Natural killer cell (primary cell): ENCODE measurements at regions not wholly inside any gene's neighbourhood (a gene's known extent, or its start where the extent isn't known, plus 50 kb on each side); places are given as distances from the start of the nearest gene placed in this dataset.
A peak's percentile ranks its signal among the peaks of the same experiment; 100 is the strongest.
"Not testable (repeated sequence)": the region's sequence is repeated elsewhere in the genome, so short reads cannot be mapped to it uniquely, and the experiment has no call there.

Experiments used
- ATAC-seq, 3 donors: fragments of 150-1000 bp in 2 of 3; fragments of 200-7000 bp in 1 of 3; cut with Tn5 transposase; 1 replicate in 1 of 3; 2 replicates in 2 of 3; pipeline ENCODE4 v1.10.0; 2021; ENCODE audit warnings: mild to moderate bottlenecking in 2 of 3, moderate library complexity in 2 of 3
- DNase-seq, 2 donors: peaks; one replicate each; pipeline versions ENCODE4 v3.0.0 to v3.0.0-alpha.2; 2013 to 2021; ENCODE audit warnings: mixed read lengths in 1 of 2
- H3K27ac ChIP-seq: one replicate; pipeline ENCODE4 v1.5.1; 2013; ENCODE audit warnings: mild to moderate bottlenecking, low read length
- H3K27me3 ChIP-seq: one replicate; pipeline ENCODE4 v1.6.1; 2013; ENCODE audit warnings: low read length; ENCODE audit not compliant: control insufficient read depth, insufficient read depth
- H3K36me3 ChIP-seq: one replicate; pipeline ENCODE4 v1.6.1; 2013; ENCODE audit warnings: low read length; ENCODE audit not compliant: control insufficient read depth, insufficient read depth
- H3K4me1 ChIP-seq: one replicate; pipeline ENCODE4 v1.6.1; 2013; ENCODE audit warnings: low read length; ENCODE audit not compliant: control insufficient read depth, insufficient read depth
- H3K4me3 ChIP-seq: one replicate; pipeline ENCODE4 v1.5.1; 2013; ENCODE audit warnings: low read length
- H3K9me3 ChIP-seq: one replicate; pipeline ENCODE4 v1.6.1; 2013; ENCODE audit warnings: low read length; ENCODE audit not compliant: control insufficient read depth, insufficient read depth
- H3K27ac Mint-ChIP-seq, 2 donors: one replicate each; pipeline ENCODE4 v1.8.0; 2022; ENCODE audit warnings: mild to moderate bottlenecking in 2 of 2, mixed read lengths in 2 of 2, moderate library complexity in 1 of 2
- H3K27me3 Mint-ChIP-seq, 2 donors: one replicate each; pipeline ENCODE4 v1.8.0; 2022; ENCODE audit warnings: low read depth in 2 of 2, mixed read lengths in 2 of 2
- H3K36me3 Mint-ChIP-seq: one replicate; pipeline ENCODE4 v1.8.0; 2022; ENCODE audit warnings: mixed read lengths
- H3K4me1 Mint-ChIP-seq, 2 donors: one replicate each; pipeline ENCODE4 v1.8.0; 2022; ENCODE audit warnings: mixed read lengths in 2 of 2
- H3K4me3 Mint-ChIP-seq: one replicate; pipeline ENCODE4 v1.8.0; 2022; ENCODE audit warnings: mild to moderate bottlenecking, moderate library complexity, mixed read lengths
- H3K9me3 Mint-ChIP-seq, 2 donors: one replicate each; pipeline ENCODE4 v1.8.0; 2022; ENCODE audit warnings: mixed read lengths in 2 of 2
- WGBS: methylation state at CpG from one replicate; pipeline ENCODE4 v1.1.7; 2013; ENCODE audit warnings: missing lambda C conversion rate; ENCODE audit not compliant: insufficient coverage; 5-methylcytosine and 5-hydroxymethylcytosine counted together
- intact Hi-C: fragments of 100-400 bp; cut with micrococcal nuclease; formaldehyde crosslinking; loops from one replicate; pipeline ENCODE4 v1.14.2; 2022
- TF ChIP-seq, protein P1 (sequence below): fragments of 200-600 bp; IDR thresholded peaks from one replicate; pipeline ENCODE4 v1.8.0; 2022; ENCODE audit warnings: antibody characterized with exemption

DNA sequence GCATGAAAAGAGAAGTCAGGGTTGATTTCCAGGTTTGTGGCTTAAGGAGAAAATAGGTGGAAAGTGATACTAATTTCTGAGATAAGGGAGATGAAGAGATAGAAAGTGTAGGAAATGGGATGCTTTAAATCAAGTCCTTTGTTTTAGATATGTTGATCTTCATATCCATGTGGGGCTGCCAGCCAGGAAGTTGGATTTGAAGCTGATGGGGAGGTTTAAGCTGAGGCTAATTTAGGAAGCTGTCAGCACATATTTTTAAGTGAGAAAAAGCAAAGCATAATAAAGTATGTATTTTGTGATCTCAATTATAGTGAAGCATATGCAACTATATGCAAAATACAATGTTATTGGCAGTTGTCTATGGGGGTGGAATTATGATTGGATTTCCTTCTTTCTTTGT, 428.4 kb downstream of the CSNK1G3 start:
- H3K27ac ChIP-seq, result no peak overlapping the region
- no peaks in the 10 kb centered on the region for H3K27me3 ChIP-seq
- H3K36me3 ChIP-seq, result no peaks in the 10 kb centered on the region
- Mint-ChIP-seq H3K36me3 (no peaks in the 10 kb centered on the region), H3K27me3 (no peaks in the 10 kb centered on the region), H3K4me1 (no peaks in the 10 kb centered on the region), H3K9me3 (peaks cover 3 to 19% of the 10 kb centered on the region in 2 donors), H3K27ac (no peak overlapping the region), H3K4me3 (no peak overlapping the region)
- no peak for ATAC-seq
- TF ChIP-seq, protein P1, sequence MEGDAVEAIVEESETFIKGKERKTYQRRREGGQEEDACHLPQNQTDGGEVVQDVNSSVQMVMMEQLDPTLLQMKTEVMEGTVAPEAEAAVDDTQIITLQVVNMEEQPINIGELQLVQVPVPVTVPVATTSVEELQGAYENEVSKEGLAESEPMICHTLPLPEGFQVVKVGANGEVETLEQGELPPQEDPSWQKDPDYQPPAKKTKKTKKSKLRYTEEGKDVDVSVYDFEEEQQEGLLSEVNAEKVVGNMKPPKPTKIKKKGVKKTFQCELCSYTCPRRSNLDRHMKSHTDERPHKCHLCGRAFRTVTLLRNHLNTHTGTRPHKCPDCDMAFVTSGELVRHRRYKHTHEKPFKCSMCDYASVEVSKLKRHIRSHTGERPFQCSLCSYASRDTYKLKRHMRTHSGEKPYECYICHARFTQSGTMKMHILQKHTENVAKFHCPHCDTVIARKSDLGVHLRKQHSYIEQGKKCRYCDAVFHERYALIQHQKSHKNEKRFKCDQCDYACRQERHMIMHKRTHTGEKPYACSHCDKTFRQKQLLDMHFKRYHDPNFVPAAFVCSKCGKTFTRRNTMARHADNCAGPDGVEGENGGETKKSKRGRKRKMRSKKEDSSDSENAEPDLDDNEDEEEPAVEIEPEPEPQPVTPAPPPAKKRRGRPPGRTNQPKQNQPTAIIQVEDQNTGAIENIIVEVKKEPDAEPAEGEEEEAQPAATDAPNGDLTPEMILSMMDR, result no peak
- no peaks in the 10 kb centered on the region for H3K4me1 ChIP-seq
- DNase-seq, result no peak
- H3K4me3 ChIP-seq, result no peak overlapping the region
- H3K9me3 ChIP-seq, result peaks cover 18% of the 10 kb centered on the region
- intact Hi-C loops, result no loop called here

DNA sequence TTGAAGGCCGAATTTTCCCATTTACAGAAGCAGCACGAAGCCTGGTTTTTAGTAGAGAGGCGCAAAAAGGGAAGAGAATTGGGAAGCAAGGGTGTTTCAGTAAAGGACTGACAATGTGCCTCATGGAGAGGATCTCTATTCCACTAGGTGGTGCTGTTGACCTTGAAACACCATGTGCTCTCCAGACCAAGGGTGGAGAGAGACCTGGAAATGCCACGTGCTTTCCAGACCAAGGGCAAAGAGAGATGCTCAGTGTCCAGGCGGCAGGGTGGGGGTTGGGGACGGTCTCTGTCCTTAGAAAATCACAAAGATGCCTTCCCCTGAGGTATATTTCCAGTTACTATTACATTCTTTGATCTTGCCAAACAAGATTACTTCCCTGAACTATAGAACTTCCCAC, 425.3 kb downstream of the CSNK1G3 start:
- H3K4me3 Mint-ChIP-seq, result no peak overlapping the region
- H3K4me1 Mint-ChIP-seq, result no peaks in the 10 kb centered on the region
- H3K36me3 Mint-ChIP-seq, result no peaks in the 10 kb centered on the region
- no peak overlapping the region for H3K27ac Mint-ChIP-seq
- Histone ChIP-seq H3K9me3 (peaks cover 18% of the 10 kb centered on the region), H3K36me3 (no peaks in the 10 kb centered on the region), H3K27me3 (no peaks in the 10 kb centered on the region), H3K4me3 (no peak overlapping the region), H3K27ac (no peak overlapping the region), H3K4me1 (no peaks in the 10 kb centered on the region)
- DNase-seq, result peak in 1 of 2 donors; percentile 4
- TF ChIP-seq, protein P1, result no peak
- ATAC-seq, result no peak
- 91% methylated on average over 6 of the region's 6 CpGs for WGBS
- peaks cover 0 to 10% of the 10 kb centered on the region in 2 donors for H3K9me3 Mint-ChIP-seq
- intact Hi-C loops, result no loop called here
- H3K27me3 Mint-ChIP-seq, result no peaks in the 10 kb centered on the region

DNA sequence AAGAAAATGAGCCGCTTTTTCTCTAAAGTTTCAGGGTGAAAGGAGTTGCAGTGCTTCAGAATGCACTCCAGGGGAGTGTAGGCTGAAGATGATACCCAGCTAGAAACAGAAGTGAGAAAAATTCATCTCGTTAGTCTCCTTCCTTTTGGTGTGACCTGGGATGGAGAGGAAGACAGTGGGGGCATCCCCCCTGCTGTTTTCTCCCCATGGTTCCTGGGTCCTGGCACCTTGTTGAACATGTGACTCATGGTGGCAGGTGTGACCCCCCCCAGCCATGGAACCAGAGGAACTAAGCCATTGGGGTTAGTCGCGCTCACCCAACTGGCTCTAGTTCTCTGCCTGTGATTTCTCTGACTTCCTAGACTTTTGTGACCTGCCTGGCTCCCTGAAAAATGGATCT, 424.6 kb downstream of the CSNK1G3 start:
- TF ChIP-seq, protein P1, result no peak
- Histone ChIP-seq H3K27ac (no peak overlapping the region), H3K9me3 (peaks cover 18% of the 10 kb centered on the region), H3K4me3 (no peak overlapping the region), H3K4me1 (no peaks in the 10 kb centered on the region), H3K27me3 (no peaks in the 10 kb centered on the region), H3K36me3 (no peaks in the 10 kb centered on the region)
- no peak overlapping the region for H3K4me3 Mint-ChIP-seq
- 93% methylated on average over 4 of the region's 4 CpGs for WGBS
- ATAC-seq, result no peak
- no peaks in the 10 kb centered on the region for H3K4me1 Mint-ChIP-seq
- no peak overlapping the region for H3K27ac Mint-ChIP-seq
- DNase-seq, result no peak
- peaks cover 0 to 10% of the 10 kb centered on the region in 2 donors for H3K9me3 Mint-ChIP-seq
- no peaks in the 10 kb centered on the region for H3K36me3 Mint-ChIP-seq
- intact Hi-C loops, result no loop called here
- H3K27me3 Mint-ChIP-seq, result no peaks in the 10 kb centered on the region

DNA sequence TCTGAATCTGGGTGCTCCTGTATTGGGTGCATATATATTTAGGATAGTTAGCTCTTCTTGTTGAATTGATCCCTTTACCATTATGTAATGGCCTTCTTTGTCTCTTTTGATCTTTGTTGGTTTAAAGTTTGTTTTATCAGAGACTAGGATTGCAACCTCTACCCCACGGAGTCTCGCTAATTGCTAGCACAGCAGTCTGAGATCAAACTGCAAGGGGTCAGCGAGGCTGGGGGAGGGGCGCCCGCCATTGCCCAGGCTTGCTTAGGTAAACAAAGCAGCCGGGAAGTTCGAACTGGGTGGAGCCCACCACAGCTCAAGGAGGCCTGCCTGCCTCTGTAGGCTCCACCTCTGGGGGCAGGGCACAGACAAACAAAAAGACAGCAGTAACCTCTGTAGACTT, 421.8 kb downstream of the CSNK1G3 start:
- H3K9me3 Mint-ChIP-seq, H3K4me1 ChIP-seq, H3K36me3 ChIP-seq, H3K4me3 Mint-ChIP-seq, H3K4me3 ChIP-seq, H3K27ac Mint-ChIP-seq, H3K27me3 ChIP-seq, H3K4me1 Mint-ChIP-seq, DNase-seq, H3K27ac ChIP-seq, intact Hi-C loops, H3K27me3 Mint-ChIP-seq, ATAC-seq, H3K36me3 Mint-ChIP-seq: not testable (repeated sequence)
- peaks cover 18% of the 10 kb centered on the region for H3K9me3 ChIP-seq
- 97% methylated on average over 5 of the region's 7 CpGs for WGBS
